ENCODE measurements at regions not wholly inside any gene's neighbourhood (a gene's known extent, or its start where the extent isn't known, plus 50 kb on each side); places are given as distances from the start of the nearest gene placed in this dataset.
"Not testable (repeated sequence)": the region's sequence is repeated elsewhere in the genome, so short reads cannot be mapped to it uniquely, and the experiment has no call there.

DNA sequence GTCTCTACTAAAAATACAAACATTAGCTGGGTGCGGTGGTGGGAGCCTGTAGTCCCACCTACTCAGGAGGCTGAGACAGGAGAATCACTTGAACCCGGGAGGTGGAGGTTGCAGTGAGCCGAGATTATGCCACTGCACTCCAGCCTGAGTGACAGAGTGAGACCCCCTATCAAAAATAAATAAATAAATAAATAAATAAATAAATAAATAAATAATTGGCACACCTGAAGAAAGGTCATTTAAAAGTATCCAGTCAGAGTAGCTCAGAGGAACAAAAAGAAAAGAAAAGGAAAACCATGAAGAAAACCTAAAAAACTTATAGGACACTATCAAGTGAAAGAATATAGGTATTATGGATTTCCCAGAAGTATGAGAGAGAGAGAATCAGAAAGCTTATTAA is 330.1 kb upstream of the AR start:
- DNase-seq (ENCODE audit: low spot score) = not testable (repeated sequence)

DNA sequence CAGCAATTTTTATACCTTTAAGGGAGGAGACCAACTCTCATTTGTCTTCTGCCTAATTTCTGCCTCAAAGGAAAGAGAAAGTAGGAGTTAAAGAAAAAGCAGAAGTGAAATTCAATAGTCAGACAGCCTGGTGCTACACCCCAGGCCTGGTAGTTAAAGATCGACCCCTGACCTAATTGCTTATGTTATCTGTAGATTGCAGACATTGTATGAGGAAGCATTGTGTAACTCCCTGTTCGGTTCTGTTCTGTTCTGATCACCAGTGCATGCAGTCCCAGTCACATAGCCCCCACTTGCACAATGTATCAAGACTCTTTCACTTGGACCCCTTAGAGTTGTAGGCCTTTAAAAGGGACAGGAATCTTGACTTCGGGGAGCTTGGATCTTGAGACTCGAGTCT is 335.9 kb upstream of the AR start:
- no peak for DNase-seq (ENCODE audit: low spot score)

DNA sequence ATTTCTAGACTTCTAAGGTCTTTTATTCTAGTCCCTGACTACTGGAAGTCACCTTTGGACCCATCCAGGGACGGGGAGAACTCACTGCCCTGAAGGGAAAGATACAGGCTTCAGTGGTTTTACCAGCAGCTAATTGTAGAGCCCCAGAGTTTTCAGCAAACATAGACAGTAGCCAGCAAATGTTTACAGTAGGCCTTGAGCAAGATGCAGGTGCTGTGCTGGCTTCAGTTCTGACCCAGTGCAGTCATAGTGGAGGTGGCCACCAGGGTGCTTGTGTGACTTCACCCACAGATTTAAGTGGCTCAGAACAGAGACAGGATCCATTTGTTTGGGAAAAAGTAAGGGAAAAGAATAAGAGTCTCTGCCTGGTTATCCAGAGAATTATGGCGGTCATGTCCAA is 384.4 kb upstream of the AR start:
- no peak for DNase-seq (ENCODE audit: low spot score)

DNA sequence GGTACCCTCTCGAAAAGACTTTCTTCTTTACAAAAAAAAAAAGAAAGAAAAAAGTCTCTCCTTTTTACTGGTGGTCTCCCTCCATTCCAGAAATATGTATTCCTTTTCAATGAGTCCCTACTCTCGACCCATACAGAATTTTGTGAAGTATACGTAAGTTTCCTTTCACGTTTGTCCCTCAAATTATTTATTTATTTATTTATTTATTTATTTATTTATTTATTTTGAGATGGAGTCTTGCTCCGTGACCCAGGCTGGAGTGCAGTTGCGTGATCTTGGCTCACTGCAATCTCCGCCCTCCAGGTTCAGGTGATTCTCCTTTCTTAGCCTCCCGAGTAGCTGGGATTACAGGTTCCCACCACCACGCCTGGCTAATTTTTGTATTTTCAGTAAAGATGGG is 429.2 kb upstream of the AR start:
- no peak for DNase-seq (ENCODE audit: low spot score)

DNA sequence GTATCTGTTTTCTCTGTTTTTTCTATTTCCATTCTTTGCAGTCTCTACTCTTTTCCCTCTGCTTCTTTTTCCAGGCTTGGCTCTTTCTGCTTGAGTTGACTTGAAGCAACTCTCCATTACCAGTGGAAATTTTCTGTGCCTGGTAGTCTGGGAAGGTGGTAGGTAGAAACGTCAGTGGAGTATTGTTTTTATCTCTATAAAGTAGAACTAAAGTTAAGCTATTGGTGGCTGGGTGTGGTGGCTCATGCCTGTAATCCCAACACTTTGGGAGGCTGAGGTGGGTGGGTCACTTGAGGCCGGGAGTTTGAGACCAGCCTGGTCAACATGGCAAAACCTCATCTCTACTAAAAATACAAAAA is 438.1 kb upstream of the AR start:
- DNase-seq (ENCODE audit: low spot score) = no peak

GRCh38 chrX:67104982-67105757 is 438.7 kb upstream of the AR start:
- no peak for DNase-seq (ENCODE audit: low spot score)

- DNase-seq (ENCODE audit: low spot score) = no peak
These were observed 443.6 kb upstream of the AR start for GRCh38 chrX:67100031-67100884.

- DNase-seq (ENCODE audit: low spot score) = no peak
These were observed 449.8 kb upstream of the AR start for GRCh38 chrX:67094061-67094460.

- no peak for DNase-seq (ENCODE audit: low spot score)
These were observed 411.9 kb upstream of the EDA2R start for GRCh38 chrX:67050760-67051159.

DNA sequence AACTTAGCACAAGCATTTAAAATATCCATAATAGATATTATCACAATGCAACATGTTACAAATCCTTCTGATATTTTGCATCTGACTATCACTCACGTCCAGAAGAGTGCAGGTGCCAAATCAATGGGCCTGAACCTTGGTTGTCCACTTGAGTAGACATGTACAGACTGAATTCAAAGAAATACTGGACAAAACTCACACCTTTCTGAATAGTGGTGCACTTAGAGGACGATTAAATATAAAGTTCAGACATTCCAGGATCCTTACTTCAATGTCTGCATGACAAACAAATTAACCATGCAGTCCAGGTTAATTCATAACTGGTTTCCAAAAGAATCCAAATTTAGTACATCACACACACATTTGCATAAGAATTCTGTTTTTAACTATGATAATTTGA is 406.0 kb upstream of the EDA2R start:
- no peak for DNase-seq (ENCODE audit: low spot score)

- no peak for DNase-seq (ENCODE audit: low spot score)
These were observed 405.3 kb upstream of the EDA2R start for GRCh38 chrX:67044029-67044653.

GRCh38 chrX:67004451-67004850 is 365.6 kb upstream of the EDA2R start:
- DNase-seq (ENCODE audit: low spot score) = no peak

DNA sequence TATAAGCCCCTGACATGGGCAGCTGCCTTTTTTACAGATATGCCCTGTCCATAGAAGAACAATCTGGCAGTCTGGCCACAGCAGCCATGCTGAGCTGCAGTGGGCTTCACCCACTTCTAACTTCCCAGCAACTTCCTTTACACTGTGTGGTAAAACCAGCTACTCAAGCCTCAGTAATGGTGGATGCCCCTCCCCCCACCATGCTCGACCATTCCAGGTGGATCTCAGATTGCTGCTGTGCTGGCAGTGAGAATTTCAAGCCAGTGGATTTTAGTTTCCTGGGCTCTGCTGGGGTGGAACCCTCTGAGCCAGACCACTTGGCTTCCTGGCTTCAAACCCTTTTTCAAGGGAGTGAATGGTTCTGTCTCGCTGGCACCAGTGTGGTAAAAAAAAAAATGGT is 355.9 kb upstream of the EDA2R start:
- no peak for DNase-seq (ENCODE audit: low spot score)

GRCh38 chrX:66992077-66992476 is 353.2 kb upstream of the EDA2R start:
- DNase-seq (ENCODE audit: low spot score) = not testable (repeated sequence)

DNA sequence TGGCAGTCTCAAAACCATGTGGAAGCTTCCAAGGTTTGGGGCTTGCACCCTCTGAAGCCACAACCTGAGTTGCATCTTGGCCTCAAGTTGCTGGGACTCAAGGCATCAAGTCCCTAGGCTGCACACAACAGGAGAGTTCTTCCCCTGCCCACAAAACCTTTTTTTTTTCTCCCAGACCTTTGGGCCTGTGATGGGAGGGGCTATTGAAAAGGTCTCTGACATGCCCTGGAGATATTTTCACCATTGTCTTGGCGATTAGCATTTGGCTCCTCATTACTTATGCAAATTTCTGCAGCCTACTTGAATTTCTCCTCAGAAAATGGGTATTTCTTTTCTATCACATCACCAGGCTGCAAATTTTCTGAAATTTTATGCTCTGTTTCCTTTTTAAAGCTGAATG is 349.5 kb upstream of the EDA2R start:
- DNase-seq (ENCODE audit: low spot score) = no peak

GRCh38 chrX:66961665-66962064 is 322.8 kb upstream of the EDA2R start:
- DNase-seq (ENCODE audit: low spot score) = no peak

DNA sequence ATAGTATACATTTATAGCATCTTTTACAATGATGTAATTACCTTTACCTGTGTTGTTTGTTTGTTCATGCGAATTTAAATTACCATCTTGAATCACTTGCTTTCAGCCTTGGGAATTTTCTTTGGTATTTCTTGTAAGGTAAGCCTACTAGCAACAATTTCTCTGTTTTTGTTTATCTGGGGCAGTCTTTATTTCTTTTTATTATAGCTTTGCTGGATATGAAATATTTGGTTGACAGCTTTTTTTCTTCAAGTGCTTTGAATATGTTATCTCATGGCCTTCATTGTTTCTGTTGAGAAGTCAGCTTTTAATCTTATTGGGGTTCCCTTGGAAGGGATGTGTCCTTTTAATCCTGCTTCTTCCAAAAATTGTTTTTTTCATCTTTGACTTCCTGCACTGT is 292.8 kb upstream of the EDA2R start:
- DNase-seq (ENCODE audit: low spot score) = no peak

DNA sequence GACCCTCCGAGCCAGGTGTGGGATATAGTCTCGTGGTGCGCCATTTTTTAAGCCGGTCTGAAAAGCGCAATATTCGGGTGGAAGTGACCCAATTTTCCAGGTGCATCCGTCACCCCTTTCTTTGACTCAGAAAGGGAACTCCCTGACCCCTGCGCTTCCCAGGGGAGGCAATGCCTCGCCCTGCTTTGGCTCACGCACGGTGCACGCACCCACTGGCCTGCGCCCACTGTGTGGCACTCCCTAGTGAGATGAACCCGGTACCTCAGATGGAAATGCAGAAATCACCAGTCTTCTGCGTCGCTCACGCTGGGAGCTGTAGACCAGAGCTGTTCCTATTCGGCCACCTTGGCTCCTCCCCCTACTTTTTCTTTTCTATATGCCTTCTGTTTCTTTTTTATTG is 291.6 kb upstream of the EDA2R start:
- not testable (repeated sequence) for DNase-seq (ENCODE audit: low spot score)

DNA sequence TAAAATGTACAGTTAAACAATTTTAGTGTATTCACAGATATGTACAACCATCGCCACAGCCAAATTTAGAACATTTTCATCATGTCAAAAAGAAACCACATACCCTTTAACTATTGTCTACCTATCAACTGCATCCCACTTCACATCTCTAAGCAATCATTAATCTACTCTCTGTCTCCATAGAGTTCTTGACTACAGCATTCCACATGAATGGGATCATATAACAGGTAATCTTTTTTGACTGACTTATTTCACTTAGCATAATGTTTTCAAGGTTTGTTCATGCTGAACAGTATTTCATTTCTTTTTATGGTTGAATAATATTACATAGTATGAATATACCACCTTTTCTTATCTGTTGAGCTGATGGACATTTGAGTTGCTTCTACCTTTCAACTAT is 281.4 kb upstream of the EDA2R start:
- no peak for DNase-seq (ENCODE audit: low spot score)

DNA sequence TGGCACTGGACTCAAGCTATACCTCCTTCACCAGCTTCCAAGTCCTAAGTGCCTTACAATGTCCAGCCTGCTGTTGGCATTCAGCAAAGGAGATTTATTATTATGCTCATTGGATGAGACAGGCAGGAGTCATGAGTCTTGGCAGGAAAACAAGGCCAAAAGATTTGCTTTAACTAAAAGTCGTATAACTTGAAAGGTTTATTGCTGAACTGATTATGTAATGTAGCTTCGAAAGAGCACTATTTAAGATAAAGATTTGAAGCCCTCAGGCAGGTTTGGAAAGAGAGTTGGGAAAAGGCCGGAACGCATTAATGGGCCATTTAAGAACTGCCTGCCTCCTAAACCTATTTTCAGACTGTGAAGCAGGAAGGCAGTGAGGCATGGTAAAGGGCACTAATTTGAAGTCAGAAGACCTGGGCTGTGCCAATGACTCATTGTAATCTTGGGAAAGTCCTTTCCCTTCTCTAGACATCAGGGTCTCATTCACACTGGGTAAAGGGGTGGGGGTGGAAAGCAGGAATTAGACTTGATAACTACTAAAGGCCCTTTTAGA is 280.5 kb upstream of the EDA2R start:
- DNase-seq (ENCODE audit: low spot score) = no peak

- DNase-seq (ENCODE audit: low spot score) = no peak
These were observed 279.6 kb upstream of the EDA2R start for GRCh38 chrX:66918511-66918910.

DNA sequence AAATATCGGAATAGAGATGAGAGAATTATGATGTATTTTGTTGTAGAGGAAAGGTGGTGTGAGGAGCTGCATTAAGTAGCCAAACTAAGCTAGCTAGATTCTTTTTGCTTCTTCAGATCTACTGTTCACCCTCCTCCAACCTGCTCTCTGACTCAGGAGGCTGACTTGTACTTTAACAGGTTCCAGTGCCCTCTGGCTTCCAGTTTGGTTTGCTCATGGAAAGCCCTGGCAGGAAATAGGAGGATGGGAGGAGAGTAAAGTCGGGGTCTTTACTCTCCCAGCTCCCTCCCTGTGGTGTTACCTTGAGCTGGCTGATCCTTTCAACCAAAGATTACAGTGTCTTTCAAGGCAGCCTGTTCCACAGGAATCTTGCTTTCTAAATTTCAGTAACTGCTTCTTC is 277.0 kb upstream of the EDA2R start:
- DNase-seq (ENCODE audit: low spot score) = no peak

DNA sequence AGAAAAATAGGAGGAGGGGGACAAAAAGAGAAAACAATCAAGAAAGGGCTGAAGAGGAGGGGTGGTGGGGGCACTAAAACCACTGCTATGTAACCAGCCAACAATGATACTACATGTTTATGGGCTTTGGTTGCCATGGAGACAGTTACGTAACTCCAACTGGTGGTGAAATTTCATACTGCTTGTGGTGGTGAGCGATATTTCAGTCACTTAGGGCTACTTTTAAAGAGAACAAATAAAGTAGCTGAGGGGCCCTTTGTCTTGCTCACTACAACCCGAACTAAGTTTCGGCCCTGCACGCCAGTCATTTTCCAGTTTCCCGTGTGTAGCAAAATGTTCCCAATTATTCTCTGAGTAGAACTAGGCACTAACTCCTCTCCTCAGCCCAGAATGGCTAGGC is 275.2 kb upstream of the EDA2R start:
- DNase-seq (ENCODE audit: low spot score) = no peak

All from GM03348 (cell line).